K562 (cell line): ENCODE measurements at regions not wholly inside any gene's neighbourhood (a gene's known extent, or its start where the extent isn't known, plus 50 kb on each side); places are given as distances from the start of the nearest gene placed in this dataset.
"Not testable (repeated sequence)": the region's sequence is repeated elsewhere in the genome, so short reads cannot be mapped to it uniquely, and the experiment has no call there.

Experiments used
- ATAC-seq: fragments of 200-7000 bp; cut with Tn5 transposase; 3 replicates; pipeline ENCODE4 v1.9.1; 2020; ENCODE audit warnings: moderate library complexity
- BruUV-seq: library from RNA; stranded (reverse); fragments of 400-500 nt; replicated peaks from 2 replicates; lab custom pipeline; 2021; lab: Mats Ljungman, UMichigan
- CTCF ChIA-PET: fragments of 300-600 bp; formaldehyde crosslinking; extraction: SDS; loops from one replicate; lab custom pipeline; 2021; ENCODE audit warnings: low intra/inter-chr PET ratio; lab: Yijun Ruan, JAX
- POLR2A ChIA-PET: fragments of 300-600, 350-650 bp; sonication (Branson Sonifier 250); formaldehyde crosslinking; extraction: SDS; loops from one replicate; lab custom pipeline; 2021; ENCODE audit warnings: antibody characterized with exemption, inconsistent platforms; lab: Yijun Ruan, JAX
- DNase-seq, 4 experiments: peaks; one replicate each; pipeline versions ENCODE4 v3.0.0 to v3.0.0-alpha.2; 2011 to 2018; ENCODE audit warnings: low spot score in 3 of 4, mixed read lengths in 3 of 4; ENCODE audit errors: extremely low read depth in 1 of 4
- FAIRE-seq: peaks from 2 replicates; lab custom pipeline; 2011; peaks lifted over from hg19 to GRCh38; lab: Jason Lieb, UNC
- H2AFZ ChIP-seq: 2 replicates; pipeline ENCODE4 v1.6.0; 2011; ENCODE audit warnings: low read depth, low read length, control low read depth, inconsistent platforms
- H3K27ac ChIP-seq: fragments of 200-600 bp; 3 replicates; pipeline ENCODE4 v1.8.0; 2011; ENCODE audit warnings: low read depth, mild to moderate bottlenecking, control low read depth, inconsistent platforms, low read length, moderate library complexity, mixed read lengths; ENCODE audit errors: extremely low read depth
- H3K27me3 ChIP-seq, 2 experiments: fragments of 300-600 bp in 1 of 2; 2 replicates in 1 of 2; 3 replicates in 1 of 2; pipeline versions ENCODE4 v1.6.0 to v1.8.0; 2011; ENCODE audit warnings: inconsistent platforms in 2 of 2, low read length in 2 of 2, mild to moderate bottlenecking in 1 of 2, mixed read lengths in 1 of 2, moderate library complexity in 1 of 2; ENCODE audit not compliant: control insufficient read depth in 2 of 2, insufficient read depth in 2 of 2
- H3K36me3 ChIP-seq: fragments of 300-600 bp; 3 replicates; pipeline ENCODE4 v1.8.0; 2011; ENCODE audit warnings: mild to moderate bottlenecking, low read length, inconsistent platforms; ENCODE audit not compliant: control insufficient read depth, insufficient read depth
- H3K4me1 ChIP-seq, 2 experiments: fragments of 200-600 bp in 1 of 2; replicated peaks in 1 of 2; 2 replicates in 1 of 2; 3 replicates in 1 of 2; pipeline versions ENCODE4 v1.5.1 to v1.8.0; 2011; ENCODE audit warnings: inconsistent platforms in 2 of 2, low read length in 2 of 2, mild to moderate bottlenecking in 1 of 2, mixed read lengths in 1 of 2, moderate library complexity in 1 of 2; ENCODE audit not compliant: control insufficient read depth in 2 of 2, insufficient read depth in 2 of 2
- H3K4me2 ChIP-seq: 2 replicates; pipeline ENCODE4 v1.6.1; 2011; ENCODE audit warnings: low read length, control low read depth, inconsistent platforms, mixed read lengths; ENCODE audit not compliant: insufficient read depth
- H3K4me3 ChIP-seq: fragments of 200-600 bp; sonication (generic), shearing (Covaris generic); 2 replicates; pipeline ENCODE4 v1.5.1; 2016; ENCODE audit warnings: control low read depth, inconsistent platforms
- H3K79me2 ChIP-seq: fragments of 200-600 bp; 3 replicates; pipeline ENCODE4 v1.8.0; 2011; ENCODE audit warnings: low read length, inconsistent platforms; ENCODE audit not compliant: control insufficient read depth, insufficient read depth
- H3K9ac ChIP-seq, 2 experiments: 2 replicates each; pipeline versions ENCODE4 v1.6.0 to v1.6.1; 2011; ENCODE audit warnings: low read depth in 2 of 2, low read length in 2 of 2, control low read depth in 1 of 2, inconsistent platforms in 1 of 2, mild to moderate bottlenecking in 1 of 2, mixed read lengths in 1 of 2; ENCODE audit not compliant: insufficient read depth in 1 of 2
- H3K9me1 ChIP-seq: one replicate; pipeline ENCODE4 v1.6.0; 2011; ENCODE audit warnings: inconsistent platforms, mild to moderate bottlenecking, low read length, moderate library complexity; ENCODE audit not compliant: control insufficient read depth, insufficient read depth
- H3K9me3 ChIP-seq: replicated peaks from 2 replicates; pipeline ENCODE4 v1.5.1; 2011; ENCODE audit warnings: low read depth, low read length, inconsistent platforms; ENCODE audit not compliant: control insufficient read depth, insufficient read depth
- H4K20me1 ChIP-seq: replicated peaks from 2 replicates; pipeline ENCODE4 v1.6.1; 2011; ENCODE audit warnings: low read length, inconsistent platforms, mixed read lengths; ENCODE audit not compliant: control insufficient read depth, insufficient read depth
- CTCF ChIP-seq, 3 experiments: IDR thresholded peaks in 2 of 3; conservative IDR thresholded peaks in 1 of 3; 2 replicates each; pipeline ENCODE4 v1.5.1; 2011 to 2012; ENCODE audit warnings: low read length in 3 of 3, mild to moderate bottlenecking in 3 of 3, control low read depth in 2 of 3, improper control_type of control experiment in 1 of 3, inconsistent platforms in 1 of 3, low read depth in 1 of 3, mixed read lengths in 1 of 3, moderate library complexity in 1 of 3; ENCODE audit not compliant: insufficient read depth in 2 of 3
- RAD21 ChIP-seq, 2 experiments: fragments of 250-450 bp in 1 of 2; fragments of 450-650 bp in 1 of 2; sonication (Bioruptor Pico) in 1 of 2; formaldehyde crosslinking in 1 of 2; IDR thresholded peaks in 1 of 2; conservative IDR thresholded peaks in 1 of 2; 2 replicates each; pipeline versions ENCODE4 v1.4.0 to v1.8.0; 2020 to 2022; ENCODE audit warnings: mild to moderate bottlenecking in 2 of 2, moderate library complexity in 1 of 2
- SPI1 ChIP-seq: IDR thresholded peaks from 2 replicates; pipeline ENCODE4 v1.6.1; 2011; ENCODE audit warnings: low read depth, low read length, control low read depth, borderline replicate concordance
- WGBS: fragments of 100-300 bp; shearing (Covaris generic); methylation state at CpG from one replicate; pipeline ENCODE4 v1.1.6; 2016; ENCODE audit warnings: low coverage, mixed read lengths; ENCODE audit not compliant: insufficient coverage; ENCODE audit errors: missing lambda C conversion rate; 5-methylcytosine and 5-hydroxymethylcytosine counted together
- in situ Hi-C: fragments of 300-500 bp; cut with MboI; formaldehyde crosslinking; loops from 4 replicates; pipeline ENCODE4 v1.15.0; 2018; ENCODE audit warnings: inconsistent platforms, mixed read lengths
- intact Hi-C: fragments of 100-400 bp; cut with micrococcal nuclease; formaldehyde crosslinking; loops from 2 replicates; pipeline ENCODE4 v1.14.2; 2022

DNA sequence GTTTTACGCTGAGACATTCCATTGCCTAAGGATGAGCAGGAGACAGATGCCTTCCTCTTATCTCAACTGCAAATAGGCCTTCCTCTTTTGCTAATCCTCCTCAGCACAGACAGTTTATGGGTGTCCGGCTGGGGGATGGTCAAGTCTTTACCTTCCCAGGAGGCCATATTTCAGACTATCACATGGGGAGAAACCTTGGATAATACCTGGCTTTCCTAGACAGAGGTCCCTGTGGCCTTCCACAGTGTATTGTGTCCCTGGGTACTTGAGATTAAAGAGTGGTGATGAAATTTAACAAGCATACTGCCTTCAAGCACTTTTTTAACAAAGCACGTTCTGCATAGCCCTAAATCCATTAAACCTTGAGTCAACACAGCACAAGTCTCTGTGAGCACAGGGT lies 1816.7 kb upstream of the DEFB115 start:
- H3K4me3 ChIP-seq, H3K9me1 ChIP-seq, H3K4me2 ChIP-seq, BruUV-seq, ATAC-seq, in situ Hi-C loops, POLR2A ChIA-PET, DNase-seq, H3K27me3 ChIP-seq, H3K79me2 ChIP-seq, H3K9me3 ChIP-seq, H3K4me1 ChIP-seq, H2AFZ ChIP-seq, H3K9ac ChIP-seq, intact Hi-C loops, FAIRE-seq, H4K20me1 ChIP-seq, H3K36me3 ChIP-seq, CTCF ChIA-PET, H3K27ac ChIP-seq: not testable (repeated sequence)
- TF ChIP-seq SPI1, result peak; percentile 18; the same call in 1 of the 2 replicates
- WGBS, result 0% methylated on average over 1 of the region's 3 CpGs

- H3K4me1 ChIP-seq, H3K79me2 ChIP-seq, in situ Hi-C loops, ATAC-seq, CTCF ChIA-PET, H3K9me1 ChIP-seq, BruUV-seq, intact Hi-C loops, H4K20me1 ChIP-seq, H3K36me3 ChIP-seq, H3K27ac ChIP-seq, H3K4me3 ChIP-seq, H3K9me3 ChIP-seq, H3K27me3 ChIP-seq, FAIRE-seq, H3K9ac ChIP-seq, H3K4me2 ChIP-seq, H2AFZ ChIP-seq: not testable (repeated sequence)
- POLR2A ChIA-PET, result interaction anchor here (1.1 kb wide), 1 partner anchor 54 kb away, joined by 3 read pairs; no protein-coding TSS in a partner anchor
- peak in 1 of 4 experiments; percentile 46 for DNase-seq
- 3% methylated on average over 5 of the region's 7 CpGs for WGBS
- TF ChIP-seq RAD21 (CRISPR knock-in tag; conservative IDR thresholded peaks at IDR 0.05 in 1 of 2, IDR thresholded peaks at IDR 0.05 in 1 of 2) (peak; percentile 17 to 47; a peak in 3 of 4 replicates), CTCF (IDR thresholded peaks at IDR 0.05 in 2 of 3, conservative IDR thresholded peaks at IDR 0.05 in 1 of 3; ENCODE audit: insufficient read depth in 2 of 3, low read depth in 1 of 3, low read length in 3 of 3) (peak; percentile 30 to 46 (median 38); a peak in 3 of 6 replicates)
Measured at GRCh38 chr20:29443206-29443781, 1814.2 kb upstream of the DEFB115 start.
